Fibroblast of skin of right quadriceps (primary cell): ENCODE measurements at regions not wholly inside any gene's neighbourhood (a gene's known extent, or its start where the extent isn't known, plus 50 kb on each side); places are given as distances from the start of the nearest gene placed in this dataset.
"Not testable (repeated sequence)": the region's sequence is repeated elsewhere in the genome, so short reads cannot be mapped to it uniquely, and the experiment has no call there.

ENCODE experiments used
- DNase-seq: peaks from one replicate; pipeline ENCODE4 v3.0.0-alpha.2; 2013

DNA sequence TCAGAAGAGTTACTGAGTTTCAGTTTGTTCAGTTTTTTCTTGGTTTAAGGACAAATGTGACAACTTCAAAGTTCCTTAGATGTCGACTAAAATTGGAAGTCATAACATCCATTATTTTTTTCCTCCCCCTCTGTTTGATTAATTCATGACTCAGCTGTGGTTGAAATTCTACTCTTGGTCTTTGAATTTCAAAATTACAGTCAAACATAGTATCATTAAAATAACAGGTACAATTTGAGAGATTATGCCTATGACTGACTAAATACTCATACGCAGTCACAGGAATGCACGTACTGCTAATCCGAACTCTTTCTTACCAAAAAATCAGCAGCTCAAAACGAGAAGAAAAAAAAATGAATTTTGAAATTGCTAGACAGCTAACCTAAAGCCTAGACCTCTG is 1434.8 kb downstream of the RAPGEF2 start:
- DNase-seq, result no peak

GRCh38 chr4:160546201-160546600 is 1443.3 kb downstream of the RAPGEF2 start:
- DNase-seq, result no peak

- not testable (repeated sequence) for DNase-seq
Observed at GRCh38 chr4:160549951-160550519, 1447.2 kb downstream of the RAPGEF2 start.

DNA sequence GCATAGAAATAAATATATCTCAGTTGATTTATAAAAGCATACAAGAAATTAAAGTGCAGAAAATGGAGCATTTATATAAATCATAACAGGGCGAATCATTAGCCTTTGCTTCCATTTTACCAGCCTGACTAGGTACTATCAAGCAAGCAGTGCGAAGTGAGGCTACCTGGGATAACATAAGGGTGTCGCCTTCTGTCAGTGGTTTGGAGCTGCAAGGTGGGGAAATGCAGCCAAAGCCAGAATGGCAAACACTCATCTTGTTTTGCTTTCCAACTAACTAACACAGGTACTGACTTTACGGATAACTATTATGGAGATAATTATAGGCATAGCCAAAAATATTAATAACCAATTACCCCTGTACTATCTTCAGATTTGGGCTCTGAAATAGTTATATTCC is 1459.8 kb downstream of the RAPGEF2 start:
- no peak for DNase-seq

- no peak for DNase-seq
Observed at GRCh38 chr4:160563552-160564282, 1460.8 kb downstream of the RAPGEF2 start.

GRCh38 chr4:160567634-160568033 is 1464.8 kb downstream of the RAPGEF2 start:
- DNase-seq, result no peak

- DNase-seq, result no peak
Observed at GRCh38 chr4:160570271-160570670, 1467.4 kb downstream of the RAPGEF2 start.

DNA sequence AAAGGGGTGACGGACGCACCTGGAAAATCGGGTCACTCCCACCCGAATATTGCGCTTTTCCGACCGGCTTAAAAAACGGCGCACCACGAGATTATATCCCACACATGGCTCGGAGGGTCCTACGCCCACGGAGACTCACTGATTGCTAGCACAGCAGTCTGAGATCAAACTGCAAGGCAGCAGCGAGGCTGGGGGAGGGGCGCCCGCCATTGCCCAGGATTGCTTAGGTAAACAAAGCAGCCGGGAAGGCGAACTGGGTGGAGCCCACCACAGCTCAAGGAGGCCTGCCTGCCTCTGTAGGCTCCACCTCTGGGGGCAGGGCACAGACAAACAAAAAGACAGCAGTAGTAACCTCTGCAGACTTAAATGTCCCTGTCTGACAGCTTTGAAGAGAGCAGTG is 1471.4 kb downstream of the RAPGEF2 start:
- DNase-seq, result not testable (repeated sequence)

GRCh38 chr4:160580581-160580980 is 1477.7 kb downstream of the RAPGEF2 start:
- DNase-seq, result no peak

DNA sequence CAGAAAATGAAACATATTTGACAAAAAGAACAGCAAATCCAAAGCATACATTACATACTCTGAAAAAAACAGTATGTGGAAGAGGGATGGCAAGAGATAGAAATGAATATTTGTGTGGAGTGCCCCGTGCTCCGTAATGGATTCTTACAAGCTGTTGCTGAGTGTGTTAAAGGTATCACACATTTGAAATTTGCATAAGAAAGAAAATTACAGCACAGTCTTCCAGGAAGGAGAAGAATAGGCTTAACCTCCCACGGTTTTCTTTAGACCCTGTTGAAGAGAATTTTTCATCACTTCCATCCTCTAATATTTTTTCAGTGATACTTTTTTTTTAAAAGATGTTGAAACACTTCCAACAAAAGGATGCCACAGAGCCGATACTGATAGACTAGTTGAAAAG is 1489.4 kb downstream of the RAPGEF2 start:
- no peak for DNase-seq

DNA sequence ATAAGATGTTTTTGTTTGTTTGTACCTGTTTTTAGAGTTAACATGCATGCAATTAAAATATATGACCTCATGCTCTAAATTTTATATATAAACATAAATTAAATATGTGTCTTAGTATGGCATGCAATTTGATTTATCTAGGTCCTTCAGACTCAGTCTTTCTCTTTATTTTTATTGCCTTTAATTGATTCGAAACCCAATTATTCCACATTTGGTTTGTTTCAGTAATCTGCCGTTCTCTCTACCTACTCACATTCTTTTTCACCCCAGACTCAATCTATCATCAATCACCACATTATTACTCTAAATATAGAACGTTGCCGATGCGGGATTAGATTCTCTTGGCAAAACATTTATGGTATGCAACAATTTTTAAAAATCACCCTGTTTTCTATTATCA is 1492.8 kb downstream of the RAPGEF2 start:
- DNase-seq, result no peak

GRCh38 chr4:160604541-160604940 is 1501.7 kb downstream of the RAPGEF2 start:
- DNase-seq, result no peak

DNA sequence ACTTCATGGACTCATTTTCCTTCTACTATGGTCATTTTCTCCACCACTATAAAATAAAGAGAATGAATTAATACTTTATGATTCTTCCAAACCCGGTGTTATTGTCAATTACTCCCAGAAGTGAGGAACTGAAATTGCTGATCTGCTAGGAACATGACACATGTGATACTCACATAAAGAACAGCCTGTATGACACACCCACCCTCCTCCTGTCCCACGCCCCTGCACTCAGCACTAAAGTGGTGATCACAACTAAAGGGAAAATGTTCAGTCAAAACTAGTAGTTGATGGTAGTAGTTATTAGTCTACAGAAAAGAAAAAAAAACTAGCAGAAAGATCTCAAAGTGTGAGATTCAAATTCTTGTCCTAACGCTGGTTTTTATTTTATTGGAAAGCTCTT is 1508.3 kb downstream of the RAPGEF2 start:
- no peak for DNase-seq

DNA sequence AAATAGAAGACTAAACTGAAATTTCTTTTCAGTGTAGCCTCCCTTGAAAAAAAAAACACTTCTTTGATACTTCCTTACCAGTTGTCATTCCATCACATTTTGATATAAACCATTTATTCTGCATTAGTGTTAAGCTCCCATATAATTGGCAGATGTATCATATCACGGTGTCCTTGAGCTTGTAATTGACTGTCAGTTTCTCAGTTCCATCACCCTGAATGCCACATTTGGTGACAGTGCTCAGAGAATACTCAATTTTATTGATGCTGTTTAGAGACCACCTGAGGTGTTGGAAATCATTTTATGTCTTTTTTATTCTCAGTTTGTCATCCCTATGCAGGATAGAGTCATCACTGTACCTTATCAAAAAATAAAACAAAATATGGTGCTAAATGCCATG is 1528.2 kb downstream of the RAPGEF2 start:
- no peak for DNase-seq

DNA sequence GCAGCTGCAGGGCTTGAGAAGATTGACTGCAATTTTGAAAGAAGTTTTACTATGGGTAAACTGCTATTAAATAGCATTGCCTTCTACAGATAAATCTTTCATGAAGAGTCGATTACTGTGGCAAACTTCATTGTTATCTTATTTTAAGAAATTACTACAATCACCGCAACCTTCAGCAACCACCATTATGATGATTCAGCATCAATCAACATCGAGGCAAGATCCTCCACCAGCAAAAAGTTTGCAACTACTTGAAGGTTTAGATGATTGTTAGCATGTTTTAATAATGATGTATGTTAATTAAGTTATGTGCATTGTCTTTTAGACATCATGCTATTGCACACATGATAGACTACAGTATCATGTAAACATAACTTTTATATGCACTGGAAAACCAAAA is 1511.0 kb downstream of the FSTL5 start:
- no peak for DNase-seq

- DNase-seq, result no peak
Observed at GRCh38 chr4:160675550-160675949, 1488.2 kb downstream of the FSTL5 start.

GRCh38 chr4:160685729-160686128 is 1478.1 kb downstream of the FSTL5 start:
- no peak for DNase-seq

DNA sequence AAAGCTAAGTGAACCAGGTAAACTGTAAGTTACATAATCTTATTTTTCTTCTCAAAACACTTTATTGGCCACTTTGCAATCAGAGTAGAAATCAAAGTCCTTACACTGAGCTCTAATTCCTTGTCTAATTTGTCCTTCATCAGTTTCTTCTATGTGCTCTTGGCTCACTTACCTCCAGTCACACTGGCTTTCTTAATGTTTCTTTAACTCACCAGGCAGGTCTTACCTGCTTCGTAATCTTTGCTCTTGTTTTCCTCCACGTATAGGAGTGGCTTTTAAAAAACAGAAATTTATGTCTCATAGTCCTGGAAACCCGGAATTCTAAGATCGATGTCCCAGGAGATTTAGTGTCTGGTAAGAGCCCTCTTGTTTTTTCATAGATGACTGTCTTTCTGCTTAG is 1462.1 kb downstream of the FSTL5 start:
- no peak for DNase-seq

DNA sequence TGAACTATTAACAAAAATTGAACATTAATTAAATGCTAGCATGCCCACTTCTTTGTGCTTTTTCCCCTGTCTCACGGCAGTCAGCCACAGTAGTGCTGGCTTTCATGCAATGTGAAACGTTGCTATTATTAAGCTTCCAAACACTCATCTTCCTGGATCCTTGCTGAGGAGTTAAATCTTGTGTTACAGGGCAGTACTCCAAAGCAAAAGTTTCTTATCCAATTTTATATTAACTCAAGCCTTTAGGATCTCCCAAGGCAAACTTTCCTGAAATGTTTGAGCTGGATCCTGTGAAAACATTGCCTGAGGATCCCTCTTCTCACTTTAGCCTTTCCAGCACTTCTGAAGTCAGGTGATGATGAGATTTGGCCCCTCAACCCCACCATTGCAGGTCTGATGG is 1454.8 kb downstream of the FSTL5 start:
- no peak for DNase-seq

DNA sequence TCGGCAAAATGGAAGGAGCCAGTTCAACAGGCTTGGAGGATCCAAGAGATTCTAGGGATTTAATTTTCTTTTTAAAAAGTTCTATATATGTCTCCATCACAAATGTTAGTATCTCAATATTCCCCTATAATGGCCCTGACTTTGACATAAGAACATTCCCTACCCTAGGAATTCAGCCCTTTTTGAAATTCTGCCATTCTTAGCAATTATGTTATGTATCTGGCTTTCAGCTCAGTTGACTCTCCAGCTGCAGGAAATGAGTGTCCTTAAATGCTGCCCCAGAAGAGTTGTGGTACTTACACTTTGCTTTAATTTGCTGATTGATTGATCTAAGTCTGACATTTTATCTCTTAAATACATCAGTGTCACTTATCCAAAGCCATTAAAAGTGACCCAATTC is 1454.3 kb downstream of the FSTL5 start:
- DNase-seq, result no peak

DNA sequence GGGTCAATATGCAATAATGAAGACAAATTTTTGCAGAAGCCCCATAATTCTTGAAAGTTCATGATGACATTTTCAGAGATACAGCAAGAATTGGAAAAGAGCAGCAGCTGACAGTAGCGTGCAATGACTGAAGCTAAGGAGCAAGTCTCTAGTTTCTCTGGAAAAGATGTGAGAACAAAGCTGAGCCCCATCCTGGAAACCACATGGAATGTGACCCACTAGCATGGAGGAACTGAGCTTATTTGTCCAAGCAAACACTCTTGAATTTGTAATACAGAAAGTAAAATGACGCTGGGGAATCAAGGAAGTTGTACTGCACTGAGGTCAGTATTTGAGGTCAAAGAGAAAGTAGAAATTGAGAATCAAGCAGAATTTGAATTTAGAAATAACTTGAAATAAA is 1447.2 kb downstream of the FSTL5 start:
- no peak for DNase-seq

DNA sequence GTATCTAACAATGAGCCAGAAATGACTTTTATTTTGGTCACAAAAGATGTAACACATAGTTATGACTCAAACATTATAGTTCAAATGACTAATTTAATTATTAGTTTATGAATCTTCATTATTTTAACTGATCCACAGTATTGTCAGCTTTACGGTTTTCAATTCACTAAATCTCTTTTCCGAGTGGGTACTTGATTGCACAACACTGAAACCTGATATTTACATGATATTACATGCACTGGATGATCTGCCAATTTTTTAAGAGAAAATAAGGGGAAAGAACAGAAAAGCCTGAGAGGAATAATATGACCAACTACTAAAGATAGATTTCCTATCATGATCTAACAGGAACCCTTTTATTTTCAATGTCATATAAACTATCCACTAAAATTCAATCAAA is 1446.0 kb downstream of the FSTL5 start:
- DNase-seq, result no peak

DNA sequence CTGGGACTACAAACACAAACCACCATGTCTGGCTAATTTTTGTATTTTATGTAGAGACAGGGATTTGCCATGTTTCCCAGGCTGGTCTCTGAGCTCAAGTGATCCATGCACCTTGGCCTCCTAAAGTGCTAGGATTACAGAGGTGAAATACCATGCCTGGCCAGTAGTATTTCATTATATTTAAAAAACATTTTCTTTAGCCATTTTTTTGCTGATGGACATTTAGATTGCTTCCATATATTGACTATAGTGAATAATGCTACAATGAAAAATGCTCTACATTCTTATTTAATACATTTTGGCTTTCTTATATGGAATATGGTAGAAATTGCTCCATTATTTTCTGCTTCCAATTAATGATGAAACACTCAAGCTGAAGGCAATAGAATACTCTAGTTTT is 1439.7 kb downstream of the FSTL5 start:
- no peak for DNase-seq

GRCh38 chr4:160745126-160745525 is 1418.7 kb downstream of the FSTL5 start:
- no peak for DNase-seq

- DNase-seq, result not testable (repeated sequence)
Observed at GRCh38 chr4:160746585-160746984, 1417.2 kb downstream of the FSTL5 start.
